Neural progenitor cell (in vitro differentiated cells): ENCODE measurements at regions not wholly inside any gene's neighbourhood (a gene's known extent, or its start where the extent isn't known, plus 50 kb on each side); places are given as distances from the start of the nearest gene placed in this dataset.

Experiments used
- DNase-seq: peaks from one replicate; pipeline ENCODE4 v3.0.0-alpha.2; 2016; ENCODE audit warnings: low spot score
- H2AFZ ChIP-seq: fragments of 200-600 bp; sonication (generic); replicated peaks from 2 replicates; pipeline ENCODE4 v1.6.1; 2016; ENCODE audit warnings: antibody characterized with exemption
- H3F3A ChIP-seq: fragments of 200-600 bp; sonication (generic); 2 replicates; pipeline ENCODE4 v1.6.1; 2016; ENCODE audit warnings: antibody characterized with exemption, low read depth
- H3K27ac ChIP-seq: fragments of 200-600 bp; sonication (generic); 2 replicates; pipeline ENCODE4 v1.5.1; 2016; ENCODE audit warnings: mild to moderate bottlenecking
- H3K27me3 ChIP-seq: fragments of 200-600 bp; sonication (generic); 2 replicates; pipeline ENCODE4 v1.6.1; 2016; ENCODE audit warnings: mild to moderate bottlenecking, moderate library complexity
- H3K36me3 ChIP-seq: fragments of 200-600 bp; sonication (generic); 2 replicates; pipeline ENCODE4 v1.5.1; 2016
- H3K4me1 ChIP-seq: fragments of 200-600 bp; sonication (generic); 2 replicates; pipeline ENCODE4 v1.6.1; 2016; ENCODE audit warnings: mixed run types
- H3K4me2 ChIP-seq: fragments of 200-600 bp; sonication (generic); 2 replicates; pipeline ENCODE4 v1.6.1; 2016
- H3K4me3 ChIP-seq: fragments of 200-600 bp; sonication (generic); 2 replicates; pipeline ENCODE4 v1.5.1; 2016
- H3K79me2 ChIP-seq: fragments of 200-600 bp; sonication (generic); 2 replicates; pipeline ENCODE4 v1.6.1; 2016; ENCODE audit warnings: low read depth
- H3K9ac ChIP-seq: fragments of 200-600 bp; sonication (generic); 2 replicates; pipeline ENCODE4 v1.6.1; 2016
- H3K9me3 ChIP-seq: fragments of 200-600 bp; sonication (generic); 2 replicates; pipeline ENCODE4 v1.5.1; 2016; ENCODE audit warnings: low read depth
- H4K20me1 ChIP-seq: fragments of 200-600 bp; sonication (generic); 2 replicates; pipeline ENCODE4 v1.6.1; 2016; ENCODE audit warnings: low read depth
- H3K27ac Mint-ChIP-seq: 3 replicates; pipeline ENCODE4 v1.8.0; 2021; ENCODE audit warnings: mixed read lengths
- H3K27me3 Mint-ChIP-seq: 2 replicates; pipeline ENCODE4 v1.8.0; 2022; ENCODE audit warnings: low read depth, mild to moderate bottlenecking, inconsistent platforms, moderate library complexity, mixed read lengths; ENCODE audit not compliant: insufficient read depth
- H3K36me3 Mint-ChIP-seq: 3 replicates; pipeline ENCODE4 v1.8.0; 2021; ENCODE audit warnings: mixed read lengths
- H3K4me1 Mint-ChIP-seq: 3 replicates; pipeline ENCODE4 v1.8.0; 2021; ENCODE audit warnings: mixed read lengths
- H3K4me3 Mint-ChIP-seq: 3 replicates; pipeline ENCODE4 v1.8.0; 2021; ENCODE audit warnings: mild to moderate bottlenecking, moderate library complexity, mixed read lengths
- H3K9me3 Mint-ChIP-seq: 3 replicates; pipeline ENCODE4 v1.8.0; 2020; ENCODE audit warnings: mixed read lengths
- CTCF ChIP-seq: fragments of 200-600 bp; sonication (generic); IDR thresholded peaks from 2 replicates; pipeline ENCODE4 v1.5.1; 2017; ENCODE audit warnings: antibody characterized with exemption, mild to moderate bottlenecking
- EZH2 ChIP-seq: fragments of 200-600 bp; sonication (generic); IDR thresholded peaks from 2 replicates; pipeline ENCODE4 v1.6.1; 2017; ENCODE audit warnings: antibody characterized with exemption, mild to moderate bottlenecking, moderate library complexity
- EZH2phosphoT487 ChIP-seq: fragments of 200-600 bp; sonication (generic); IDR thresholded peaks from 2 replicates; pipeline ENCODE4 v1.6.1; 2017; ENCODE audit warnings: antibody characterized with exemption

- Histone ChIP-seq H3K9ac (no peak overlapping the region), H3K27me3 (no peaks in the 10 kb centered on the region), H3K9me3 (no peaks in the 10 kb centered on the region), H3F3A (peaks cover 31% of the 10 kb centered on the region), H4K20me1 (no peaks in the 10 kb centered on the region), H3K79me2 (no peaks in the 10 kb centered on the region), H2AFZ (no peak overlapping the region), H3K4me2 (peak overlapping the region; percentile 61), H3K4me3 (no peak overlapping the region), H3K36me3 (no peaks in the 10 kb centered on the region), H3K27ac (no peak overlapping the region), H3K4me1 (peaks cover 45% of the 10 kb centered on the region)
- TF ChIP-seq EZH2phosphoT487: no peak
- no peak for TF ChIP-seq EZH2
- TF ChIP-seq CTCF: no peak
- peak overlapping the region; percentile 62 for H3K4me3 Mint-ChIP-seq
- H3K27ac Mint-ChIP-seq: no peak overlapping the region
- peak; percentile 41 for DNase-seq
- H3K9me3 Mint-ChIP-seq: peaks cover 2% of the 10 kb centered on the region
- H3K4me1 Mint-ChIP-seq: peaks cover 51% of the 10 kb centered on the region
- H3K36me3 Mint-ChIP-seq: no peaks in the 10 kb centered on the region
- H3K27me3 Mint-ChIP-seq: peaks cover 49% of the 10 kb centered on the region
These were observed 137.2 kb downstream of the CYLD start for GRCh38 chr16:50878966-50879615.

DNA sequence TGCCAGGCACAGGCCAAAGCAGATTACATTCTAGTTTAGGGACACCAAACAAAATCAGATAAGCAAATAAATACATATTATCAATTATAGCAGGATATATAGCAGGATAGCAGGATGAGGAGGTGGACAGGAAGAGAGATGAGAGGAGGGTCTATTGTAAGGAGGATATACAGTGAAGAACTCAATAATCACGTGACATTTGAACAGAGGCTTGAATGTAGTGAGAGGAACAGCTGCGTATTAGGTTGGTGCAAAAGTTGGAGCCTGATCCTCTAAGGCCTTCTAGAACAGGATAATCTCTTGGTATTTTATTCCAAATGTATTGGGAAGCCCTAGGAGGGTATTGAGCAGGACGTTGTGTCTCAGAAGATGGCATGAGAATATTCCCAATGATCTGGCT lies 136.7 kb downstream of the CYLD start:
- Mint-ChIP-seq H3K4me1 (peaks cover 51% of the 10 kb centered on the region), H3K27ac (no peak overlapping the region), H3K36me3 (no peaks in the 10 kb centered on the region), H3K9me3 (no peaks in the 10 kb centered on the region), H3K27me3 (peaks cover 44% of the 10 kb centered on the region), H3K4me3 (no peak overlapping the region)
- H3K9ac ChIP-seq: no peak overlapping the region
- peaks cover 45% of the 10 kb centered on the region for H3K4me1 ChIP-seq
- no peak overlapping the region for H2AFZ ChIP-seq
- DNase-seq: no peak
- no peak overlapping the region for H3K27ac ChIP-seq
- H3K9me3 ChIP-seq: no peaks in the 10 kb centered on the region
- no peaks in the 10 kb centered on the region for H3K36me3 ChIP-seq
- H3K79me2 ChIP-seq: no peaks in the 10 kb centered on the region
- H3F3A ChIP-seq: peaks cover 31% of the 10 kb centered on the region
- no peaks in the 10 kb centered on the region for H4K20me1 ChIP-seq
- no peaks in the 10 kb centered on the region for H3K27me3 ChIP-seq
- H3K4me2 ChIP-seq: no peak overlapping the region
- TF ChIP-seq CTCF (no peak), EZH2 (no peak)
- no peak overlapping the region for H3K4me3 ChIP-seq

GRCh38 chr16:50876263-50876662 lies 134.4 kb downstream of the CYLD start:
- H3K4me2 ChIP-seq: no peak overlapping the region
- no peaks in the 10 kb centered on the region for H4K20me1 ChIP-seq
- H3K4me3 Mint-ChIP-seq: peak overlapping the region; percentile 50

More at GRCh38 chr16:50876263-50876662, 134.4 kb downstream of the CYLD start:
- no peaks in the 10 kb centered on the region for H3K36me3 ChIP-seq
- Mint-ChIP-seq H3K27ac (no peak overlapping the region), H3K9me3 (peaks cover 6% of the 10 kb centered on the region), H3K4me1 (peaks cover 42% of the 10 kb centered on the region), H3K36me3 (no peaks in the 10 kb centered on the region), H3K27me3 (peaks cover 34% of the 10 kb centered on the region)
- H3K9ac ChIP-seq: no peak overlapping the region
- no peak for DNase-seq
- peaks cover 32% of the 10 kb centered on the region for H3K4me1 ChIP-seq
- no peak overlapping the region for H3K4me3 ChIP-seq
- no peak for TF ChIP-seq CTCF
- TF ChIP-seq EZH2: no peak
- no peak for TF ChIP-seq EZH2phosphoT487
- peaks cover 12% of the 10 kb centered on the region for H3K9me3 ChIP-seq
- peaks cover 20% of the 10 kb centered on the region for H3F3A ChIP-seq
- no peak overlapping the region for H3K27ac ChIP-seq
- no peak overlapping the region for H2AFZ ChIP-seq
- no peaks in the 10 kb centered on the region for H3K79me2 ChIP-seq
- no peaks in the 10 kb centered on the region for H3K27me3 ChIP-seq
